SIG-M5 treated with dmso at 0.1 percent for 504 hours (cell line): ENCODE measurements at regions not wholly inside any gene's neighbourhood (a gene's known extent, or its start where the extent isn't known, plus 50 kb on each side); places are given as distances from the start of the nearest gene placed in this dataset.
A peak's percentile ranks its signal among the peaks of the same experiment; 100 is the strongest.
"Not testable (repeated sequence)": the region's sequence is repeated elsewhere in the genome, so short reads cannot be mapped to it uniquely, and the experiment has no call there.

Experiments
- DNase-seq: peaks from one replicate; lab custom pipeline; 2025; ENCODE audit not compliant: unreplicated experiment; lab: John Stamatoyannopoulos, UW

DNA sequence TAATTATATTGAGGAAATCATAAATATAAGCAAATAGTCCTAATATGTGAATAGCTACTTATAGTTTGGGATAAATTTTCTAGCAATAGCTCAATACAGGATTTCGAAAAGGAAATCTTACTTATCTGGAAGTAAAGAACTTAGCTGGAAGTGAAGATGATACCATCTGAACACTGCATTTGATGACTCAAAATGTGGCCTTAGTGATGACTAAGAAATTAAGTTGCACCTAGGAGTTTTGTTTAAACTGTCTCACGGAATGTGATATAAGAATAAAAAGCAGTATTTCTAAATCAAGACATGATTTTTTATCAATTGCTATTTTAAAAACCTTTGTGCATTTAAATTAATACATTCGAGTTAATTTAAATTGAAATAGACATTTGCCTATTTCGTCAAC lies 91.2 kb downstream of the EOMES start:
- no peak for DNase-seq

GRCh38 chr3:27629366-27629765 lies 92.8 kb downstream of the EOMES start:
- DNase-seq = no peak

DNA sequence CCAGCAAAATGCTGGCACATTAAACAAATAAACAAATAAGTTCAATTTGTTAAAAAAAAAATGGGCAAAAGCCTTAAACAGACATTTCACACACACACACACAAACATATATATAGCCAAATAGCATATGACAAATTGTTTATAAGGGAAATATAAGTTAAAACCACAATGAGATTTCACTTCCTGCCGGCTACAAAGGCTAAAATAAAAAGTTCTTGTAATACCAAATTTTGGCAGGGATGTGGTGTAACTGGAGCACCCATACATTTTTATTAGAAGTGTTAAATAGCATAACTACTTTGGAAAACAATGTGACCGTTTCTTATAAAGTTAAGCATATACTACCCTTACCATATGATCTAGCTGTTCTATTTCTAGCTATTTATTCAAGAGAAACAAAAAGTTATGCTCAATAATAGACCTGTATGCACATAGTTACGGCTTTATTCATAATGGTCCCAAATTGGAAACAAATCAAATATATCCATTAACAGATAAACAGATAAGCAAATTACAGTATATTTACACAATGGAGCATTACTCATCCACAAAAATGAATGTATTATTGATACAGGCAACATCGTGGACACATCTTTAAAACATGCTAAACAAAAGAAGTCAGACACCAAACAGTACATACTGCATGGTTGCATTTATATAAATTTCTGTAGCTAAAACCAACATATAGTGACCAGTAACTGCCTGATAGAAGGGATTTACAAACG lies 93.9 kb downstream of the EOMES start:
- DNase-seq = peak; percentile 35

- no peak for DNase-seq
These were observed 95.5 kb downstream of the EOMES start for GRCh38 chr3:27626596-27627118.

- DNase-seq = no peak
These were observed 96.3 kb downstream of the EOMES start for GRCh38 chr3:27625864-27626263.

- DNase-seq = no peak
These were observed 98.9 kb downstream of the EOMES start for GRCh38 chr3:27623085-27623753.

DNA sequence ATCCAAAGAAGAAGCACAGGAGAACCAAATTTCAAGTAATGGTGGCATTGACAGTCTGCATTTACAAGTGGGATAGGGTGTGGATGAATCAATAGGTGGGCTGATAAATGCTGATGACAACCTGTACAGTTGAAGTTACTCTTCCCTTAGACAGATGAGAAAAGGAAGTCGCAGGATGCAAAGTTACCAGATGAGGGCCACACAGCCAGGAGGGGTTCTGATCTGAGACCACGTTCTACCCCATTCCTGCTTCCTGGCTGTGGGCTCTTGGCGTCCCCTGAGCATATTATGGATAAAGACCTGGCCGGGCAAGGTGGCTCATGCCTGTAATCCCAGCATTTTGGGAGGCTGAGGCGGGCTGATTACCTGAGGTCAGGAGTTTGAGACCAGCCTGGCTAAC lies 104.6 kb downstream of the EOMES start:
- no peak for DNase-seq

- no peak for DNase-seq
These were observed 106.1 kb downstream of the EOMES start for GRCh38 chr3:27616031-27616430.

GRCh38 chr3:27615555-27615954 lies 106.6 kb downstream of the EOMES start:
- no peak for DNase-seq

DNA sequence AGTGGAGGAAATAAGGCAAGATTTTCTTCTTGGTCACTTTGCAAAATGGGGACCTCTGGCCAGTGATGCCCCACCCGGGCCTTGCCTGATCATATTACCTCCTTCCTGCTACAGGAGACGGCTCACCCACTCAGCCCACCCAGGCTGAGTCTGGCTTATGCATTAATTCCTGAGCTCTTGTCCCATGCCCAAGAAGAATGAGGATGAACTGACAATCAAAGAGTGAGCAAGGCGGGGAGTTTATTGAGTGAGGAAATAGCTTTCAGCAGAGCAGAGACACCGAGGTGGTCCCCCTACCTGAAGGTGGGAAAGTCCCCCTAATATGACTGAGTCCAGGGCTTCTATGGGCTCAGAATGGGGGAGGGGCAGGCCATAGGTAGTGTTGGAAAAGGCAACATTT lies 107.5 kb downstream of the EOMES start:
- no peak for DNase-seq

DNA sequence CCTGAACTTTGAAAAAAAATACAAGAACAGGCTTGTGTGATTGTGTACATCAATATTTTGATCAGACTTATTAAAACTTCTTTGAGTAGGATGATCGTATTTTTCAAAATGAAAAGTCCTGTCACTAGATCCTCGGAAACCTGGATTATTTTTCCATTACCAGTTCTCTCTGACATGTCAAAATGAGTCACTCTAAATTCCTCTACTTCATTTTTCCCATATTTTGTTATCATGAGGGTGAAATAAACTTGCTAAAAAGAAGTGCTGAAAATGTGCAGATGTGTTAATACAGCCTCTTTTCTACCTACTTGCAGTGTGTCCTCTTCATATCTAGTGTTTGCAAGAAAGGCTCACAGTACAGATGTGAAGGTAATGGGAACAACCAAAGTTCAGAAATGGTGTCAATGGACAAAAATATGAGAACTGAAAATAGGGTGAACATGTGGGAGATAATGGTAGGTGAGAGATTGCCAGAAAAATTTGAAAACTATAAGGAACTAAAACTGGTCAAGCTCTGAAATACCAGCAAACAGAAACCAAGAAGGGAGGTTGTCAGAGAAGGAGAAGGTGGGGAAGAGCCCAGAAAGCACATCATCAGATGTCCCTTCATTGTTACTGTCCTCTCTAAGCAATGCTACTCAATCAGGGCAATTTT lies 108.2 kb downstream of the EOMES start:
- DNase-seq = no peak

DNA sequence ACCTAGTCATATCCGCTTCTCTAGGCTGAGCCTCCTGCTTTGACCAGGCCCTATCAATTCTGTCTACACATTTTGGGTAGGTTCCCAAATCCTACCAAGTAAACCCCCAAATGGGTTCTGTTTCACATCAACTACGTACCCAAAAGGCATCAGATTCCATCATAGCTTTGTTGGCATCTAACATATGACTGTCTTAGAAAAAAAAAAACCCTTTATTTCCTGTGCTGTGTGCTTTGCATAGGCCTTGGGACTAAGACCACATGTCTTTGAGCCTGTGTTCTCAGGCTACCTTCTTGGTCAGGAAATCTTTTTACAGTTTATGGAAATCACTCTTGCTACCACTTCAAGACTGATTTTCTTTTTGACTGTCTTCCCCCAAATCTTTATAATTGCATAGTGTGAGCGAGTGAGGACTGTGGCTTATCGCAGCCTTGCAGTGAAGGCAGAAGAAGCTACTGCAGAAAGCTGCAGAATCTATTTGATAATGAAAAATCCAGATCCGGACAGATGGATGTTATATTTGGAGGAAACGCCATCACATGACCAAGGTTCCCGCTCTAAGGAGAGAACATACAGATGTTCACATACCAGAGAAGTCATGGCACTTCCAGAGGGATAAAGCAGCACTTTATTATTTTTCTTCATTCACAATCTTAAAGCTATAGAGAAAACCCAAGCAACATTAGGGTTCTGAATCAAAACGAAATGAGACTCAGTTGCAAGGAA lies 111.2 kb downstream of the EOMES start:
- DNase-seq = no peak

DNA sequence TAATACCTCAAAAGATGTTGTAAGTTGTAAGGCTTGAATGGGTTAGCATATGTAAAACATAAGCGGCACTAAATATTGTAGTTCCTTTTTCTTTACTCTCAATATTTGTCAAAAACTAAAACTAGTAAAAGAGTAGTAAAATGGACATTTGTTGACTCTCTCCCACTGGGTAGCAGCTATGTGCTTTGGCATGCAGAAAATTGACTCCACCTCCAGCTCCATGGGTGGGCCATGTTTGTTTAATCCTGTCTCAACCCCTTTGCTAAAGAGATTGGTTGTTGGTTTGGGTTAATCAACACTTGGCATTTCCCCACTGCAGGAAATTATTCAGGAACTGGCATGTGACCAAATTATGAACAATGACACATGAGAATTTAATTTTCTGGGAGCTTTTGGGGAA lies 114.8 kb downstream of the EOMES start:
- no peak for DNase-seq

DNA sequence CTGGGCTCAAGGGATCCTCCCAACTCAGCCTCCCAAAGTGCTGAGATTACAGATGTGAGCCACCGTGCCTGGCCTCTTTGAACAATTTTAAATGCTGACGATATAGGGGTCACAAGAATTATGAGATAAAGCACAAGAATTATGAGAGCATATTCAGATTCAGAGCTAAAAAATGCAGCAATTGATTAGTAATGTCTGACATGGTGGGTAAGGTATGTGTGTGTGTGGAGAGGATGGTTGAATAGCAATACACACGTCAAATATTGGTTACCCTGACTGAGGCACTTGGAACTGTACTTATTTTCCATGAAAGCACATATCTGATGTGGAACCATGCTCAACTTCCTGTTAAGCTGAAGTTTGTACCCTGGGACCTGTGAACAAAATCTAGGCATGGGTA lies 115.6 kb downstream of the EOMES start:
- DNase-seq = no peak

DNA sequence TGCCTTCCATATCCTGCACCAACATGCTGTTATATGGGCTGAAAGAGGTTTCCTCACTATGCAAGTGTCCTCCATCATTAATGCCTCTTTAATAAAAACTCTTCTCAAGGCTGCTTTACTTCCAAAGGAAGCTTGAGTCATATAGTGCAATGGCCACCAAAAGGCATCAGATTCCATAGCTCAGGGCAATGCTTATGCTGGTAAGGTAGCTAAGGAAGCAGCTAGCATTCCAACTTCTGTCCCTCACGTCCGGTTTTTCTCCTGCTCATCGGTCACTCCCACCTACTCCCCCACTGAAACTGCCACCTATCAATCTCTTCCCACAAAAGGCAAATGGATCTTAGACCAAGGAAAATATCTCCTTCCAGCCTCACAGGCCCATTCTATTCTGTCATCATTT lies 117.1 kb upstream of the SLC4A7 start:
- DNase-seq = not testable (repeated sequence)

DNA sequence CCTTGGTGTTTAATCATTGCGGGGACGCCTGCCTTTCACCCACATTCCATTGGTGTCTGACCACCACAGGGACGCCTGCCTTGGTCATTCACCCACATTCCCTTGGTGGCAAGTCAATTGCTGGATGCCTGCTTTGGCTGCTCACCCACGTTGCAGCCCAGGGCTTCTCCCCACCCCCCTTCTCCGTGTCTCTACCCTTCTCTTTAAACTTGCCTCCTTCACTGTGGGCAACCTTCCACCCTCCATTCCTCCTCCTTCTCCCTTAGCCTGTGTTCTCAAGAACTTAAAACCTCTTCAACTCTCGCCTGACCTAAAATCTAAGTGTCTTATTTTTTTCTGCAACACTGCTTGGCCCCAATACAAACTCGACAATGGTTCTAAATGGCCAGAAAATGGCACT lies 115.6 kb upstream of the SLC4A7 start:
- DNase-seq = not testable (repeated sequence)

- no peak for DNase-seq
These were observed 112.7 kb upstream of the SLC4A7 start for GRCh38 chr3:27596921-27597320.

- DNase-seq = no peak
These were observed 112.2 kb upstream of the SLC4A7 start for GRCh38 chr3:27596334-27596841.

- no peak for DNase-seq
These were observed 110.0 kb upstream of the SLC4A7 start for GRCh38 chr3:27594096-27594690.

- DNase-seq = no peak
These were observed 109.0 kb upstream of the SLC4A7 start for GRCh38 chr3:27593173-27593572.
